ENCODE measurements at regions not wholly inside any gene's neighbourhood (a gene's known extent, or its start where the extent isn't known, plus 50 kb on each side); places are given as distances from the start of the nearest gene placed in this dataset.

- DNase-seq = no peak
Observed at GRCh38 chr17:73957564-73957963, 245.9 kb upstream of the RPL38 start.

GRCh38 chr17:73958453-73958852 is 245.0 kb upstream of the RPL38 start:
- no peak for DNase-seq

GRCh38 chr17:73960469-73960868 is 243.0 kb upstream of the RPL38 start:
- DNase-seq = no peak

GRCh38 chr17:73962308-73962707 is 241.2 kb upstream of the RPL38 start:
- no peak for DNase-seq

- DNase-seq = no peak
Observed at GRCh38 chr17:73968680-73969079, 234.8 kb upstream of the RPL38 start.

- DNase-seq = no peak
Observed at GRCh38 chr17:73969956-73970355, 233.5 kb upstream of the RPL38 start.

- DNase-seq = no peak
Observed at GRCh38 chr17:73971127-73971526, 232.4 kb upstream of the RPL38 start.

- no peak for DNase-seq
Observed at GRCh38 chr17:73972056-73972455, 231.4 kb upstream of the RPL38 start.

- DNase-seq = no peak
Observed at GRCh38 chr17:73972901-73973300, 230.6 kb upstream of the RPL38 start.

- DNase-seq = no peak
Observed at GRCh38 chr17:73973586-73974409, 229.7 kb upstream of the RPL38 start.

GRCh38 chr17:73974536-73974935 is 228.9 kb upstream of the RPL38 start:
- no peak for DNase-seq

- no peak for DNase-seq
Observed at GRCh38 chr17:73976147-73976546, 227.3 kb upstream of the RPL38 start.

GRCh38 chr17:73976676-73977521 is 226.6 kb upstream of the RPL38 start:
- DNase-seq = no peak

- no peak for DNase-seq
Observed at GRCh38 chr17:73980517-73980916, 223.0 kb upstream of the RPL38 start.

- no peak for DNase-seq
Observed at GRCh38 chr17:73982871-73983270, 220.6 kb upstream of the RPL38 start.

- no peak for DNase-seq
Observed at GRCh38 chr17:73983621-73984400, 219.7 kb upstream of the RPL38 start.

- DNase-seq = no peak
Observed at GRCh38 chr17:73984941-73985340, 218.5 kb upstream of the RPL38 start.

- DNase-seq = no peak
Observed at GRCh38 chr17:73985466-73986015, 217.9 kb upstream of the RPL38 start.

- DNase-seq = no peak
Observed at GRCh38 chr17:73986641-73987177, 216.8 kb upstream of the RPL38 start.

GRCh38 chr17:73987395-73987794 is 216.1 kb upstream of the RPL38 start:
- no peak for DNase-seq

GRCh38 chr17:73987845-73988509 is 215.5 kb upstream of the RPL38 start:
- DNase-seq = no peak

- DNase-seq = no peak
Observed at GRCh38 chr17:73989671-73990070, 213.8 kb upstream of the RPL38 start.

Data from CD4-positive, alpha-beta T cell treated with Interleukin-4 for 4 hours (primary cell).